C1 segment of cervical spinal cord (tissue), 14 donors: ENCODE measurements at regions not wholly inside any gene's neighbourhood (a gene's known extent, or its start where the extent isn't known, plus 50 kb on each side); places are given as distances from the start of the nearest gene placed in this dataset.

ENCODE experiments used
- DNase-seq, 14 donors: peaks; one replicate each; lab custom pipeline; 2025; lab: John Stamatoyannopoulos, UW

- DNase-seq = no peak
These were observed 60.2 kb upstream of the PPARA start for GRCh38 chr22:46090036-46090591.

- no peak for DNase-seq
These were observed 59.6 kb upstream of the PPARA start for GRCh38 chr22:46090631-46091201.

- DNase-seq = no peak
These were observed 58.9 kb upstream of the PPARA start for GRCh38 chr22:46091277-46091977.

- no peak for DNase-seq
These were observed 58.3 kb upstream of the PPARA start for GRCh38 chr22:46092011-46092410.

DNA sequence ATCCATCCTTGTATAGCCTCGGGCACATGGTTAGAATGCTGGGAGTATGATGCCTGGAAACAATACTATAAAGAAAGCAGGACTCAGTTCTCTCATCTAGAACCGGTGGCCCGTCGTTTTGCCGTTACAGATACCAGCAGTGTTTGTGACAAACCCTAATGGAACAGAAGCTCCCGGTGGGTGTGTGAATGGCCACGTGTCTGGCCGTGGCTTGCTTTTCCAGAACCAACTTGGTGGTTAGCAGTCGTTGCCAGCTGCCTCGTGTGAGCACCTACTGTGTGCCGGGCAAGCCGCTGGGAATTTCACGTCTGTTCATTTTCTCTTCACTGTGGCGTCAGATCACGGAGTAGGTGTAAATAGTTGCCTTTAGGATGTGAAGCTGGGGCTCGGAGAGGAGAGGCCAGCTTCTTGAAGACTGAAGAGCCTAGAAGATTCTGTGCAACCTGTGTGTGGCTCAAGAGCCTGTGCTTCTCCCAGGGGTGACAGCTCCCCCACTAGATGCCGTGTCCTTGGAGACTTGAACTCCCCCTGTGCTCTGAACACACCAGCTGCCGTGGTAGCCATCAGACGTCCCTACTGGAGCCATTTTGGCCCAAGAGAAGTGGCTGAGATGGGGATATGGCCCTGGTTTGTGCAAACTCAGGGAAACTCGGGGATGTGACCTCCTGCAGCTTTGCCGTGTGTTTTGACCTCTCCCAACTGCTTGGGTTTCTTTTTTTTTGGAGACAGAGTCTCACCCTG, 57.5 kb upstream of the PPARA start:
- no peak for DNase-seq

DNA sequence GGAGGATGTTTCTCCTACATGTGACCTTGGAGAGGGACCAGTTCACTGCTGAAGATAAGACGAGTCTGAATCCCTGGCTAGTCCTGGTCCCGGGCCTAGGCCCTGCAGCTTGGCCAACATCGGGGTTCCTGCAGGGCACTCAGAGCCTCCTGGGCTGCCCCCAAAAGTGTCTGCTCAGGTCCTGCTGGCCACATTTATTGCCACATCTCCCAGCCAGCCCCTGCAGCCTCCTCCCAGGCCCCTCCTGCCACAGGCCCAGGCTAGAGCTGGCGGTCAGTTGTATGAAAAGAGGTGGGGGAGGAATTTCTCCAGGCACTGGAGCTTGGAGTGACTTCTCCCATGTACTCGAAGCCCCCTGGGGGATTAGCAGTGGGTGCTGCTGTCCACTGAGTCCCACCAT, 56.5 kb upstream of the PPARA start:
- no peak for DNase-seq

GRCh38 chr22:46094676-46095075, 55.6 kb upstream of the PPARA start:
- no peak for DNase-seq

GRCh38 chr22:46096051-46096450, 54.3 kb upstream of the PPARA start:
- no peak for DNase-seq

- DNase-seq = no peak
These were observed 53.6 kb upstream of the PPARA start for GRCh38 chr22:46096706-46097230.

DNA sequence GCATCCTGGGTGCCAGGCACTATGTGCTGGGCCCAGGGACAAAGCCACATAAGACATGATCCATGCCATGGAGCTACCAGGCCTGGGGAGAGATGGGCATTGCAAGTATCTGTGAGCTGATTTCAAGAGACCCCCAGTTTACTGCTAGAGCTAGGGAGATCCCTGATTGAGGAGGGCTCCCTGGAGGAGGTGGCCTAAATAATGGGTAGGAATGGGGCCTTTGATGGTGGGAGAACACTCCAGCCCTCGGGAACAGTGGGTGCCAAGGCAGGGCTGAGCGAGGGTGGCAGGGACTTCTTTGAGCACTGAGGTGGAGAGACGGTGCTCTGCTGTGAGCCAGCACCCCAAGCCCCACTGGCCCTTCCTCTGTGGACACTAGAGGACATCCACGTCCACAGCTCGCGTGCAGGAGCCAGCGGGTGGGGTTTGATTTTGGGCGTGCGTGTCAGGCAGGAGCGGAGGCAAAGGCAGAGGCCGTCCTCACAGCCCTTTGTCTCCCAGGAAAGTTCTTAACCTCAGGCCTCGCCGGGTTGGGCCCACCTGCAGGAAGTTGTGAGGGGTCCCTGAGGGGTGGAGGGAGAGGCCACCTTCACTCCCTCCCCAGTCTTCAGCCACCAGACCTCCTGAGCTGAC, 52.9 kb upstream of the PPARA start:
- DNase-seq = no peak

DNA sequence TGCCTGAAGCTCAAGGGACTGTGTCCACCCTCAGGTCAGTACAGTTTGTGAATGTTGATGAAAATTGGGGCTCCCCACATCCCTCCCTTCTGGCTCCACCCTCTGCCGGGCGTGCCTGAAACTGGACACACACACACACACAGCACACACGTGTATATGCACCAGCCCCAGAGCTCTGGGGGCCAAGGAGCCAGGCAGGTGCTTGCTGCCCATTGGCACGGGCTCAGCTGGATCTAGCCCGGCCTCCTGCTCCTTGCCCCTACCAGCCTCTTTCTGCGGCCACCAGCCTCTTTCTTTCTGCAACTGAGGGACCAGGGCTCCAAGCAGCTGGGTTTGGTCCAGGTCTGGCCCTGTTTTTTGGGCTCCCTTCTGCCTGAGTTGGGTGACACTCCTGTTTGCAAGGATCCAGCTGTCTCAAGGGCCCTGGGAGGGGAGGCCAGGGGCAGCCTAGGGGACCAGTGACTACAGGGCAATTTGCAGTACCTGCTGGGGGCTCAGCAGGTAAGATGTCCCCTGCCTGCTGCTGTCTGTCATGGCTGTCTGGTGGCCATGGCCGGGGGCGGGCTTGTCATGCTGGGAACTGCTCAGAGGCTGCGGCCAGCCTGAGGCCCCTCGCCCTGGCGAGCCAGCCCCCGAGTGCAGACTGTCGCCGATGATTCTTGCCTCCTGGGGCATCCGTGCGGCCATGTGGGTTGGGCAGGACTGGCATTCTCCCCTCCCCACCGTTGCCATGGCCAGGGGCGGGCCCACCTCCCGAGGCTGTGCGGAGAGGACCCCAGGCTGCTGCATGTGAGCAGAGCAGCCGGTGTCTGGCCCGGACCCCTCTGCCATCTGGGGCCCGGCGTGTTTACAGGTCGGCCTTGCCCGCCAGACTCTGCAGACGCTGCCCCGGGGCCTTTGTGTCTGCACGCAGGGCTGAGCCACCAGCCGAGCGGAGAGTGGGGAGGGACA, 51.5 kb upstream of the PPARA start:
- no peak for DNase-seq

DNA sequence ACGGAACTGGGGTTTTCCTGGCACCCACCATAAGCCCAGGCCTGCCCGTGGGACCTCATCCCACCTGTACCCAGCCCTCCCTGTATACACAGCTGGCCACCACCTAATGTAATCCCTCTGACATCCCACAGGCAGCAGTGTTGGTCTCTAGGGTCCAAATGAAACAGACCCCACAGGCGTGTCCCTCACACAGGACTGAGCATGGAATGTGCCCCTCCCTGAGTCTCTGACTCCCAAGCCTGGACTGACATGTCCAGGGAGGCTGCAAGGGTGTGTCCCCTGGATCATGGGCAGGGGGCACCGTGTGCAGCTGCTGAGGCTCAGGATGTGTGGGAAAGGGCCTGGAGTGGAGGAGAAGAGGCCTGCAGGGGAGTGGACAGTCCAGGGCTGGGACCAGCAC, 50.6 kb upstream of the PPARA start:
- DNase-seq = no peak

- DNase-seq = no peak
These were observed 49.8 kb upstream of the PPARA start for GRCh38 chr22:46100401-46101105.
